WTC11 (cell line): ENCODE measurements at regions not wholly inside any gene's neighbourhood (a gene's known extent, or its start where the extent isn't known, plus 50 kb on each side); places are given as distances from the start of the nearest gene placed in this dataset.

ENCODE experiments used
- NR3C1 ChIP-seq: sonication (generic); formaldehyde crosslinking; conservative IDR thresholded peaks from 2 replicates; pipeline ENCODE4 v1.8.1; 2023; ENCODE audit warnings: low read depth, mild to moderate bottlenecking, missing genetic modification reagents
- RELA ChIP-seq: sonication (generic); formaldehyde crosslinking; IDR thresholded peaks from 2 replicates; pipeline ENCODE4 v1.8.1; 2022; ENCODE audit warnings: missing genetic modification reagents, mild to moderate bottlenecking, borderline replicate concordance
- SMAD3 ChIP-seq: sonication (generic); formaldehyde crosslinking; IDR thresholded peaks from 2 replicates; pipeline ENCODE4 v1.8.0; 2022; ENCODE audit warnings: missing genetic modification reagents, mild to moderate bottlenecking, borderline replicate concordance
- TP53 ChIP-seq: sonication (generic); formaldehyde crosslinking; IDR thresholded peaks from 2 replicates; pipeline ENCODE4 v1.8.1; 2023; ENCODE audit warnings: mild to moderate bottlenecking, missing genetic modification reagents
- TF ChIP-seq, protein P1 (sequence below): fragments of 200-600 bp; IDR thresholded peaks from 2 replicates; pipeline ENCODE4 v1.8.0; 2022; ENCODE audit warnings: antibody characterized with exemption
- TF ChIP-seq, protein P2 (sequence below): sonication (generic); formaldehyde crosslinking; IDR thresholded peaks from 2 replicates; pipeline ENCODE4 v1.8.1; 2022; ENCODE audit warnings: mild to moderate bottlenecking, missing genetic modification reagents, moderate library complexity, borderline replicate concordance
- TF ChIP-seq, protein P3 (sequence below): sonication (generic); formaldehyde crosslinking; IDR thresholded peaks from 2 replicates; pipeline ENCODE4 v1.8.1; 2023; ENCODE audit warnings: mild to moderate bottlenecking, missing genetic modification reagents, moderate library complexity

DNA sequence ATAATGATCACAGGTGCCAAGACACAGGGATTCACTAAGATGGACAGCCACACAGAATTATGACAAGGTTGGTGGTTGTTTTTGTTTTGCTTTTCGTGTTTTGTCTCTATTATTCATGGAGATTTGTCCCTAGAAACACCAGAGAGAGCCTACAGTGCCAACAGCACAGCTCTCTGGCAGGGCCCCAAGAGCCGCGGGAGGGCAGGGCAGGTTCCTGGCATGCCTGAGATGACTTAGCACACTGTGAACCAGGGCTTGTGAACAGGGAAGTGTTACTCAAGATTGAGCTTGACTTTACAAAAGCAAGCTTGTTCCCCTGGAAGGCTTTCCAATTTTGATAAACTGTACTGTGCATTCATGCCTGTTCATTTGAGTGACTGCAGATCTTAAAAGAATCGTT lies 437.4 kb upstream of the SALL3 start:
- TF ChIP-seq, protein P1, sequence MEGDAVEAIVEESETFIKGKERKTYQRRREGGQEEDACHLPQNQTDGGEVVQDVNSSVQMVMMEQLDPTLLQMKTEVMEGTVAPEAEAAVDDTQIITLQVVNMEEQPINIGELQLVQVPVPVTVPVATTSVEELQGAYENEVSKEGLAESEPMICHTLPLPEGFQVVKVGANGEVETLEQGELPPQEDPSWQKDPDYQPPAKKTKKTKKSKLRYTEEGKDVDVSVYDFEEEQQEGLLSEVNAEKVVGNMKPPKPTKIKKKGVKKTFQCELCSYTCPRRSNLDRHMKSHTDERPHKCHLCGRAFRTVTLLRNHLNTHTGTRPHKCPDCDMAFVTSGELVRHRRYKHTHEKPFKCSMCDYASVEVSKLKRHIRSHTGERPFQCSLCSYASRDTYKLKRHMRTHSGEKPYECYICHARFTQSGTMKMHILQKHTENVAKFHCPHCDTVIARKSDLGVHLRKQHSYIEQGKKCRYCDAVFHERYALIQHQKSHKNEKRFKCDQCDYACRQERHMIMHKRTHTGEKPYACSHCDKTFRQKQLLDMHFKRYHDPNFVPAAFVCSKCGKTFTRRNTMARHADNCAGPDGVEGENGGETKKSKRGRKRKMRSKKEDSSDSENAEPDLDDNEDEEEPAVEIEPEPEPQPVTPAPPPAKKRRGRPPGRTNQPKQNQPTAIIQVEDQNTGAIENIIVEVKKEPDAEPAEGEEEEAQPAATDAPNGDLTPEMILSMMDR, result no peak
- TF ChIP-seq RELA (CRISPR knock-in tag), result no peak
- TF ChIP-seq, protein P2, sequence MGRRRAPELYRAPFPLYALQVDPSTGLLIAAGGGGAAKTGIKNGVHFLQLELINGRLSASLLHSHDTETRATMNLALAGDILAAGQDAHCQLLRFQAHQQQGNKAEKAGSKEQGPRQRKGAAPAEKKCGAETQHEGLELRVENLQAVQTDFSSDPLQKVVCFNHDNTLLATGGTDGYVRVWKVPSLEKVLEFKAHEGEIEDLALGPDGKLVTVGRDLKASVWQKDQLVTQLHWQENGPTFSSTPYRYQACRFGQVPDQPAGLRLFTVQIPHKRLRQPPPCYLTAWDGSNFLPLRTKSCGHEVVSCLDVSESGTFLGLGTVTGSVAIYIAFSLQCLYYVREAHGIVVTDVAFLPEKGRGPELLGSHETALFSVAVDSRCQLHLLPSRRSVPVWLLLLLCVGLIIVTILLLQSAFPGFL (CRISPR knock-in tag), result no peak
- TF ChIP-seq TP53 (CRISPR knock-in tag), result no peak
- no peak for TF ChIP-seq NR3C1
- no peak for TF ChIP-seq SMAD3 (CRISPR knock-in tag)
- TF ChIP-seq, protein P3, sequence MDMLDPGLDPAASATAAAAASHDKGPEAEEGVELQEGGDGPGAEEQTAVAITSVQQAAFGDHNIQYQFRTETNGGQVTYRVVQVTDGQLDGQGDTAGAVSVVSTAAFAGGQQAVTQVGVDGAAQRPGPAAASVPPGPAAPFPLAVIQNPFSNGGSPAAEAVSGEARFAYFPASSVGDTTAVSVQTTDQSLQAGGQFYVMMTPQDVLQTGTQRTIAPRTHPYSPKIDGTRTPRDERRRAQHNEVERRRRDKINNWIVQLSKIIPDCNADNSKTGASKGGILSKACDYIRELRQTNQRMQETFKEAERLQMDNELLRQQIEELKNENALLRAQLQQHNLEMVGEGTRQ (CRISPR knock-in tag), result no peak
